ENCODE measurements at regions not wholly inside any gene's neighbourhood (a gene's known extent, or its start where the extent isn't known, plus 50 kb on each side); places are given as distances from the start of the nearest gene placed in this dataset.
"Not testable (repeated sequence)": the region's sequence is repeated elsewhere in the genome, so short reads cannot be mapped to it uniquely, and the experiment has no call there.

DNA sequence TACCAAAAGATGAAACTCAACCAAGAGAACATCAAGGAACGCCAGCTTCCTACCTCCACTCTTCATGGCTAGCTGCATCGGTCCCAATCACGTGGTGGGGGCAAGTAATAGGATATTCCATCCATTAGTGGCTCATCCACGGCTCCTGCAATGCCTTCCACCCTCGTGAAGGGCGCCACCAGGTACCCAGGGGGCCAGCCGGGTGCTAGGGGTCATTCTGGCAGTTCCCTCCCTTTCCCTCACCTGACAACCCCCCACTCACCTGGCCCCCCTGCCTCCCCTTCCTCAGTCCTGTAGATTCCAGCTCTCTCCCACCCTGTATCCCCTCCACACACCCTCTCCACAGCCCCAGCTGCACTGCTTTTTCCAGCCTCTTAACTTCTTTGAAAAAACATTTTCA lies 161.9 kb downstream of the URI1 start:
- no peak for DNase-seq

DNA sequence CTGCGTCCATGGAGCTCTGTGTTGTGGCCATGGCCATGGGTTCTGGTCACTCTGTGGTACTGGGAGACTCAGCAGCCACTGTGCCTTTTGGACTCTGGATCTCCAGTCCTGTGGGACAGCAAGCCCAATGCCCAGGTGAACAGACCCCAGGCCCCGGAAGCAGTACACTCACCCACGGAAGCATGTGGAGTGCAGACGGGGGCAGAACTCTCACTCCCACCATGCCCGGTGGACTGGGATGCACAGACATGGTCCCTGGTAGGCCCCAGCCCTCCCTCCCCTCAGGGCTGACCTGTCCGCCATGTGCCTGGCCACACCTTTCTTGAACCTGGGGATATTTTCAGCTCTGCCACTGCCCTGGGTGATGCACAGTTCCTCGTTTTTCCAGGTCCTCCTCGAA lies 163.3 kb downstream of the URI1 start:
- no peak for DNase-seq

DNA sequence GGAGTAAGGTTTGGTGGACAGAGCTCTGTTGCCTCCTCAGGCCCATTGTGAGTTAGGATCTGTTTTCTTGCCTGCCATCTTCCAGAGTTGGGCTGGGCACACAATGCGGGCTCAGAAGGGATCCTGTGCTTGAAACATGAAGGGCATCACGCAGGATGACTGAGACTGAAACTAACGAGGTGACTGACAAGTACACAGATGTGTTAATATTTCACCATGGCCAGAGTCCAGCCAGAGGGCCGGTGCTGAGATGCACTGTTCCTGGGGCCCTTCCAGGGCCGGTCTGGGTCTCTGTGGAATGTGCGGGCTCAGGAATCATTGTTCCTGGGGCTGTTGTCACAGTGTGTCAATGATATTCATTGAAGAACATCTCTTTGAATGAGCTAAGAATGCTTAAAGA lies 163.7 kb downstream of the URI1 start:
- no peak for DNase-seq

DNA sequence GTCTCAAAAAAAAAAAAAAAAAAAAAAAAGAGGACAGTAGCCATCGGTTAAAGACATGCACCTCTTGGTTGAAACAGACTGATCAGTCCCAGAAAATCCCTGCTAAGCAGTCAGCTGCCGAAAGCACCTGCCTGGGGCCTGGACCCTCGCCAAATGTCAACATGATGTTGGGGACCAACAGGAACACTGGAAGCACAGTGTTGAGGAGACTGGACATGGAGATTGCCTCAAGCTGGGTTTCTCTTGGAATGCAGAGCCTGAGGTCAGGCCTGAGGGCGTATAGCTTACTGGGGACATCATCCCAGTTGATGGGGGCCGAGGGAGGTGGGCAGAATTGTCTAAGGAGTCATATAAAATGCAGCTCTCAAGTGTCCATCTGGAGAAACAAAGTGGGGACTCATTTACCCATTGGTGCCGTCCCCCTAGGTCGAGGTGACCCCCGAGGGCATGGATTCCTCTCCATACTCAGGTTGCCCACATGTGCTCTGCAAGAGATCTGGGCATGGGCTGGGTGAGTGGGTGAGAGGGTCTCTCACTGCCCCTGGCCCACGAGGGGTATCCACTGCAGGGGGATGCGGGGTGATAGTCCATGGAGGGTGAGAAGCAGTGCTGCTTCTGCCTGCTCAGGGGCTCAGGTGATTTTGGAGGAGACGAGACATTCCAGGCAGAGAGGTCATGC lies 164.5 kb downstream of the URI1 start:
- DNase-seq: no peak

DNA sequence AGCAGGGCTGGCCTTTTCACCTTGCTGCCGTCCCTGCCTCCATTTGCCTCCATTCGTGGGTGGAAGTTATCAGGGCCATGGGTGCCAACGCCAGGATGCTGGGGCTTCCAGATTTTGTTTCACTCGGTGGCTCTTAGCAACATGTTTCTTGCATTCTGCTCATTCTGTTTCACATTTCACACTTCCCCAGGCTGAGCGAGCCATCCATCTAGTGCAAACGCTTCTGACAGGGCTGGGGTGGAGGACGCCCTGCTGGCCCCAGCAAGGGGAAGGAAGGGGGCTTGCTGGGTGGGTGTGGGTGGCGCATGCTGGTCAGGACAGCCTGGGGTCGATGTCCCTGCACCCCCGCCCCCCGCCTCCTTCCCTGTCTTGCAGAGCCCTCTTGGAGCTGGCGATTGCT lies 165.2 kb downstream of the URI1 start:
- DNase-seq: no peak

DNA sequence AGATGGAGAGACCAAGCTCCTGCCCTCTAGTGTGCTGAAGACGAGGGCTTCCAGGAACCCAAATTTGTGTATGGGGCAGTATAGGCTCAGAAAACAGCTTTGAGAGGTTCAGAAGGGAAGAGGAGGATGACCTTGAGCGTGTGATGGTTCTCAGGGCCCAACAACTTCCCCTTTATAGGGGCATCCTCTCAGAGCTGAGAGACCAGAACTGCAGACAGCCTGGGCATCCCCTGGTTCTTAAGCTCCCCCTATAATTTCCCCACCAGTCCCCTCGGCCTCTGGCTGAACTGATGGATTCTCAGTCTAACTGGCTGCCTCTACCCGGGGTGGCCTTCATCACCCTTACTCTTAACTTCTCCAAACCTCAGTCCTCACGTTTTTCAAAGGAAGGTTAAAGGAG lies 167.5 kb downstream of the URI1 start:
- DNase-seq: no peak

DNA sequence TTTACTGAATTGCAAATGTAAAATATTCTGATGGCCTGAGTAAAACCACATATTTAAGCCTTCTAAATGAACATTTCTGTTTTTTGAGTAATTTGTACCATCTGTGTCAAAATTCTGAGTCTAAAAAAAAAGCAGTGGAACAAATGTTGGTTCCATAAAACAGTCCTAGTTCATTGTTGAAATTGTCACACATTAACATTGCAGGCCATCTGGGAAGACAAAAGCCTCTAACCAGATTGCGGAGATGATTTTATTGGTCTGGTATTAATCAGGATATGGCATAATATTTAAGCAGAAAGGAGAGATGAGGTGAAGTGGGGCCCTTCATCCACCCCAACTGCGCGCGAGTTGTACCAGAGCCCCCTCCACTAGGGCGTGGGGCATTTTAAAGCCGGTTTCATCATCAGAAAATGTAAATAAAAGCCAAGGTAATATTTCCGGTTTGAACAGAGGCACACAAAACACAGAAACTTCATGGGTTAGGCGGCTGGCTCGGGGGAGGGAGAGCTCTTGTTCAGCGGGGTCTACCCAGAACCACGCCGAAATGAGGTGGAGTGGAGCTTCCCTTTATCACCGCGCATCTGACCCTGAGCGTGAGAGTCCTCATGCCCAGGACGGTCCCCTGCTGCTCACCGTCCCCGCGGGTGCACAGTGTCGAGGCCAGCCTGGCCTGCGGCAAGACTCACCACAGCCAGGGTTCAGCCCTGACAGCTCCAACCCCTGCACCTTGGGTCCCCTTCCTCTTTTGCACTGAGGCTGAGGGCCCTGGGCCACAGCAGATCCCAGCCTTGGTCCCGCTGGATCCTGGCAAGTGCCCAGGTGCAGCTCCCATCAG lies 169.2 kb downstream of the URI1 start:
- DNase-seq: no peak

DNA sequence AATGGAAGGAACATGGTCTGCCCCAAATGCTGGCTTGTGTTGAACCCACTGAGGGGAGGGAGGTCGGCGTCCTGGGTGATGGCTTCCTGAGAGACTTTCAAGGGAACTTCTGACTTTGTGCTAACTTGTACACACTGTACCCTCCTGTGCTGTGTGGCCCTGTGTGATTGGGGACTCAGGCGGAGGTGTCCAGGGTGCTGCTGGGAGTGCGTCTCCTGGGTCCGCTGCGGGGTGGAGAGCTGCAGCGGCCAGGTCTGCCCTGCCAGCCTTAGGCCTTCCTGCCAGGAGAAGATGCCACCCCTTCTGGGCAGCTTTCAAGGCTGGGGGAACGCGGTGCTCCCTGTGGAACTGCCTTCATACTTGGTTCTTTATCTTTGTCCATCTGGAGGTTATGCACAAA lies 170.1 kb downstream of the URI1 start:
- no peak for DNase-seq

DNA sequence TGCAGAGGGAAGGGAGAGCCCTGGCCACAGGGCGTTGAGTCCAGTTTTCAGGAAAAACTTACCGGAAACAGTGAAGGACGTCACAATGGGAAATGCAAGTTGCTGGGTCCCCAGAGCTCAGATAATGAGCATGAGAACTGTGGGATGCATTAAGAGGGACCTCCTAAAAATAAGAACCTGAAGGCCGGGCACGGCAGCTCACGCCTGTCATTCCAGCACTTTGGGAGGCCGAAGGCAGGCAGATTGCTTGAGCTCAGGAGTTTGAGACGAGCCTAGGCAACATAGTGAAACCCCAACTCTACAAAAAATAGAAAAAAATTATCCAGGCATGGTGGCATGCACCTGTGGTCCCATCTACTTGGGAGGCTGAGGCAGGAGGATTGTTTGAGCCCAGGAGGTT lies 170.6 kb downstream of the URI1 start:
- no peak for DNase-seq

DNA sequence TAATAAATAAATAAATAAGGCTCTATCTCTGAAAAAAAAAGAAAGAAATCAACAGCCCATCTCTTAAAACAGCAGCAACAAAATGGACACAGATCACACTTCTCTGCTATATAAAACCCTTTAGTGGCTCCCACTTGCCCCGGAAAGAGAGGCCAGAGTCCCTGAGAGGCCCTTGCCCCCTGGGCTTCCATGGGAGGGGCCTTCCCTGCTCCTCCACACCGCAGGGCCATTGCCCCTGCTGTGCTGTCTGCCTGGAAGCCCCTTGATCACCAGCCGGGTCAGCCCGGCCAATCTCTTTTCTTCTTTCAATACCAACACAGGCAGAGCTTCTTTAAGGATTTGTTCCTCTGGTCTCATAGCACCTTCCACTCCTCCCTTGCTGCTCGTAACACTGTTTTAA lies 171.1 kb downstream of the URI1 start:
- DNase-seq: no peak

DNA sequence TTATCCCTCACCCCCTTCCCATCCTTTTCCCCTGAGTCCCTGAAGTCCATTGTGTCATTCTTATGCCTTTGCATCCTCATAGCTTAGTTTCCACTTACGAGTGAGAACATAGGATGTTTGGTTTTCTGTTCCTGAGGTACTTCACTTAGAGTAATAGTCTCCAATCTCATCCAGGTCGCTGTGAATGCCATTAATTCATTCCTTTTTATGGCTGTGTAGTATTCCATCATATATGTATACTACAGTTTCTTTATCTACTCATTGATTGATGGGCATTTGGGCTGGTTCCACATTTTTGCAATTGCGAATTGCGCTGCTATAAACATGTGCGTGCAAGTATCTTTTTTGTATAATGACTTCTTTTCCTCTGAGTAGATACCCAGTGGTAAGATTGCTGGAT lies 172.1 kb downstream of the URI1 start:
- DNase-seq: not testable (repeated sequence)

DNA sequence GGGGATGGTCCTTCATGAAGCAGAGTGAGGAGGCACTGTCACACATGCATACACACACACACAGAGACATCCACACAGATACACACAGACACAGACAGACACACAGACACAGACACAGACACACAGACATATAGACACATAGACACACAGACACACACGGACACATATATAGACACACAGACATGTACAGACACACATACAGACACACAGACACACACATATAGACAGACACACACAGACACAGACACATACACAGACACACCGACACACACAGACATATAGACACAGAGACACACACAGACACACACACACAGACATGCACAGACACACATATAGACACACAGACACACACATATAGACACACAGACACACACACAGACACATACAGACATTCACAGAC lies 173.9 kb downstream of the URI1 start:
- no peak for DNase-seq

DNA sequence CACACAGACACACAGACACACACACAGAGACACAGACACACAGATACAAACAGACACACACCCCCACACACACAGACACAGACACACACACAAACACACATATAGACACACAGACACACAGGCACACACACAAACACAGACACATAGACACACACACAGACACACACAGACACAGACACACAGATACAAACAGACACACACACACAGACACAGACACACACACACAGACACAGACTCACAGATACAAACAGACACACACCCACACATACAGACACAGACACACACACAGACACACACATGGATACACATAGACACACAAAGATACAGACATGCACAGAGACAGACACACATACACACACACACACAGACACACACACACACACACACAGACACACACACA lies 174.5 kb downstream of the URI1 start:
- no peak for DNase-seq

DNA sequence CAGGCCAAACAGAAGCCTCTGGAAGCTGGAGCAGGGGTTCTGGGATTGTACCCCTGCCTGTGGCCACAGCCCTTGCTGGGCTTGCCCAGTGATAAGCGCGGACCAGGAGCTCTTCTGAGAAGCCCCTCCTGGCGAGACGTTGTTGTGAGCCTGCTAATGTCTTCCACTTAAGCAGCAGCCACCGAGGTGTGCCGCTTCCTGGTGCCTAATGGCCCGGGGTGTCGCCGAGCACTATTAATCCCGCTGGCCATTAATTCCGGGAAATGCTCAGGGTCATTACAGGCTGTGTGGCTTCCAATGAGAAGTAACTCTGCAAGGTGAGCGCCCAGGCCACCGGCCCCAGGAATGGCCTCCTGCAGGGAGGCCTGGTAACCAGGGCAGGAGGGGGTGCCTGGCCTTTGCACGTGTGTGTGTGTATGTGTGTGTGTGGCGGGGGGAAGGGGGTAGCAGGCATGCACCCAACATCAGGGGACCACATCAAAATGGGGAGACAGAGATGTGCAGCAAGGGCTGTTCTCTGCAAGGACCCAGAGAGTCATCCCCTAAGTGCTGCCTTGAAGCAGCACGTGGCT lies 175.0 kb downstream of the URI1 start:
- DNase-seq: no peak

DNA sequence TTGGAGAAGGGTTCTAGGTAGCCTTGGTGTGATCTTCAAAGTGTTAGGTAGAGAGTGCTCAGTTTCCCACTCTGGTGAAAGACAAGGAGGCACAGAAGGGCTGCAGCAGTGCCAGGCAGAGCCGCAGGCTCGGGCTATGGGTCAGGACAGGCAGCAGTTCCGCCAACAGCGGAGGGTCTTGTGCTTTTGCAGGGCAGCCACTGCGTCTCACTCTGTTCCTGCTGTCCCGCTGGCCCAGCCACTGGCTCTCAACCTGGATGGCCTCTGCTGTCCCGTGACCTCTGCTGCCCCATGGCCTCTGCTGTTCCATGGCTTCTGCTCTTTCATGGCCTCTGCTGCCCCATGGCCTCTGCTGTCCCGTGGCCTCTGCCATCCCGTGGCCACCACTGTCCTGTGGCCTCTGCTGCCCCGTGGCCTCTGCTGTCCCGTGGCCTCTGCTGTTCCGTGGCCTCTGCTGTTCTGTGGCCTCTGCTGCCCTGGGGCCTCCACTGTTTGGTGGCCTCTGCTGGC lies 175.7 kb downstream of the URI1 start:
- DNase-seq: no peak

DNA sequence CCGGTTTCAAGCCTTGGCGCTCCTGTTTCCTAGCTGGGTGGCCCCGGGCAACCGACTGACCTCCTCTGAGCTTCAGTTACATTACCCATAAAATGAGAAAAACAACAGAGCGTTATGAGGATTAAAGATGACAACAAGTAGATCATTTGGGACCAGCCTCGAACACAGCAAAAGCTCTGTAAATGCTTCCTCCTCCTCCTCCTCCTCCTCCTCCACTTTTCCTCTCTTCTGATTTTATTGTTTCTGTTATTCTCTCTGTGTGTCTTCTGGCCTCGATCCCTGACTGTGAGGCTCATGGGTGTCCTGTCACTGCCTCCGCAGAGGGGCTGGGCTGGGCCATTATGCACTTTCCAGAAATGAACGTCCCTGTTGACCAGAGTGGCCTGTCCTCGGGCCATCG lies 176.2 kb downstream of the URI1 start:
- no peak for DNase-seq

DNA sequence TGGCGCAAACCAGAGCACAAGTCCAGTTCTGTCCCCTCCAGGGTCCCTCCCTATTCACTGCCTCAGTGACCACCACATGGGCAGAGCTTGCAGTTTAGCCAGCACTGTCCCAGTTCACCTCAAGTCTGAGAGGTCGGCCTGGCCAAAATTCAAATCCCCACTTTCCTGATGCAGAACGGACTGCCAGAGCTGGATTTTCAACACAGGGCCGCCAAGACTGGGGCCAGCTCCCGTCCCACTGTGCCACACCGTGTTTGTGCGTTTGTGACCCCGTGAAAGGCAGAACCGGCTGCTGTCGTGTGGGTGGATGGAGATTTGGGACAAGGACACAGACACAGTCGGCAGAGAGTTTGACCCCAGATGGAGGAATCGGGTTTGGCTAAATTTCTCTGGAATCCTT lies 176.7 kb downstream of the URI1 start:
- no peak for DNase-seq

DNA sequence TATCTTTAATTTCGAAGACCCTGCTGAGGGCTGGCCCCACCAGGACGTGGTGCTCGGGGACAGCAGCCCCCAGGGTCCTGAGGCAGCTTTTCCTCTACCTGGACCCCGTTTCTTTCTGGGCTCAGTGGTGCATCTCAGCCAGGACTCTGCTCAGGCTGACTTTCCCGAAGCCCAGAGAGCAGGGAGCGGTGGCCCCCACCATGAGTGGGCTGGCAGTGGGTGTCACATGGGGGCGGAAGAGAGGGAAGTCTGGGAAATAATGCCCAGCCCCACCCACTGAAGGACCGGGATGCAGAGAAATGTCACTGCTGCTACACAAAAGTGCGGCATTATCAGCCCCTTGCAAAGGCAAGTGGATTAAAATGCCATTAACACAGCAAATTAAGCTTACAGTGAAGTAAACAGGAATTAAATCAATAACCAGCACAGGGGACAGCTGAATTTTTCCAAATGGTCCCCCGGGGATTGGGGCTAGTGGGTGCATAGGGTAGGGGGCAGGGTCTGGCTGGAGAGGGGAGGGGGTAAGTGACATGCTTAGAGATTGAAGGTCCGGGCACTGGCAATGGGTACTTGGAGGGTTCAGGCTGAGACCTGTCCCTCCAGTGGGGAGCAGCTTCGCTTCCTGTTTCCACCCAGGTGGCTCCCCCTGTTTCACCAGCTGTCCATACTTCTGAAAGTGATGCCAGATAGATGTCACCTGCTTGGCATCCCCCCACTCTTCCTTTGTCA lies 177.3 kb downstream of the URI1 start:
- DNase-seq: no peak

DNA sequence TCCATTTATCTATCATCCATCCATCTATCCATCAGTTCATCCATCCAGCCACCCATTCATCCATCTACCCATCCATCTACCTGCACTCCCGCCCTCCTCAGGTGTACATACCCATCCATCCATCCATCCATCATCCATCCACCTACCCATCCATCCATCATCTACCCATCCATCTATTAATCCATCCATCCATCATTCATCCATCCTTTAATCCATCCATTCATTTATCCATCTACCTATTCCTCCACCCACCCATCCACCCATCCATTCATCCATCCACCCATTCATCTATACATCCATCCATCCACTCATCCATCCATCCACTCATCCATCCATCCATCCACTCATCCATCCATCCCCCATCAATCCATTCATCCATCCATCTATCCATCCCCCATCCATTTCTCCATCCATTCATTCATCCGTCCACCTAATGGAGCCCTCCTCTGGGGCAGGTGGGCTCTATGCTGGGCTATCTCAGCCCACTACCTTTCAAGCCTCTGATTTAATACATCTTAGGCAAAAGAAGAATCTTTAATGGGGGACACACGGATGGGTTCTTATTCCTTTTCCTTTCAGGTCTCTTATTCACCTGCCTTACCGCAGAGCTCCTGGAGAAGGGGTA lies 178.9 kb downstream of the URI1 start:
- no peak for DNase-seq

DNA sequence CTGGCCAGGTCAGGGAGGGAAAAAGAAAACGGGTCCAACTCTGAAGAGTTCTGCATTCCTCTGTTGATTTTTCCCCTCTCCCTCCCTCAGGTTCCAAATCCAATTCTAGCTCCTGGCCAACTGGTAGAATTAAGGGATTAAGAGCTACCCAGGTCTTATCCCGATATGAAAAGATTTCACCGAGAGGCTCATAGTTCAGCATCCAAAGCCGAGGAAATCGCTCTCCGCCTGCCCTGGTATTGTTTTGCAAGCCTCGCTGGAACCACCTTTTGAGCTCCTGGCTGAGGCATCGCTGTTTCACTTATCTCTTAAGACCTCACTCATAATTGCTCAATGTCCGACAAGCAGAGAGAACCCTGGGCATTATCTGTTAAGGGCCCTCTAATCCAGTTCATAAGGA lies 180.4 kb downstream of the URI1 start:
- DNase-seq: no peak

DNA sequence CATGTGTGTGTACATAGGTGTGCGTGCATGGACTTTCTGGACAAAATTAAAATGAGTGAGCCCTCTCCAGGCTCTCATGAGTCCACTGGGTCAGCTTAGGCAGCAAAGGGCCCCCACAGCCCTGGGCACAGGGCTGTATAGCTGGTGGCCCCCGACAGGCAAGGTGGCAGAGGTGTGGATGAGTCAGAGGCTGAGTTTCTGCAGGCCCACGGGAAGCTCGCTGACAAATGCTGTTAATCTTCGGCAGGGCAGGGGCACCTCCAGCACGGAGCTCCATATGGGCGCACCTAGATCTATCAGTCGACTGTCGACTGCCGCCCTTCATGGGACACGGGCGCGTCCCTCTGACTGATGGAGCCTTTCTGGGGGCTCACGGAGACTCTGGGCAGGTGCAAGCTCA lies 181.1 kb downstream of the URI1 start:
- no peak for DNase-seq

DNA sequence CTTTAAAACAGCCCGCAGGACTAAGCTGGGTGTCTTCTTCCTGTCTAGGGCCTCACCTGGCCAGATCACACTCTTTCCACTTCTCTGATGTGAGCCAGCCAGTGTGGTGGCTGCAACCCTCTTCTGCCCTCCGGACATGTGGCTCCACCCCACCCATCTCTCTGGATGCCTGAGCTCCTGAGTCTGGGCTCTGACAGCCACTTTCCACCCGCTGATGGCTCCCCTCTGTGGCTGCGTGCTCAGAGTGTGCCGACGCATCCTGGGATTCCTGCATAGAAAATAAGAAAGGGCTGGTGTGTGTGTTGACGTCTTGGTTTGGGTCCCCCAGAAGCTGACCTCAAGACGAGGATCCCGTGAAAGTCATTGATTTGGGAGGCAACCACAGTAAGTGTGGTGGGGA lies 181.6 kb downstream of the URI1 start:
- DNase-seq: no peak

DNA sequence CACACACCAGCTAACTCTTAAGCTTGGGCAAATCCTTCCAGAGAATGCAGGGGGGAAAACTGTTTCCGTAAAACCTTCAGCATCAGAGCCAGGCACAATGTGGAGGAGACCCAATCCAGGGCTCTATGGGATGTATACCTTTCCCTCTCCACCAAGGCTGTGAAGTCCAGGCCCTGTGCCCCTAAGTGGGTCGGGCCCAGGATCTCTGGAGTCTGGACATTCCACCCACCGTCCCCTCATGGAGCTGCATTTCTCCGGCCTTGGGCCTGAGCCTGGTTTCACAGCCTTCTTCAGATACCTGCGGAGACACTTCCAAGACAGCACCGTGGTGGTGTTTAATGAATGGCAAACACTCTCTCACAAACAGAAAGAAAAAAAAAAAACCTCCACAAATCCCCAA lies 186.2 kb downstream of the URI1 start:
- no peak for DNase-seq
